K562 (cell line): ENCODE measurements at regions not wholly inside any gene's neighbourhood (a gene's known extent, or its start where the extent isn't known, plus 50 kb on each side); places are given as distances from the start of the nearest gene placed in this dataset.
A peak's percentile ranks its signal among the peaks of the same experiment; 100 is the strongest.

ENCODE experiments used
- ARID3A ChIP-seq: IDR thresholded peaks from 2 replicates; pipeline ENCODE4 v1.6.1; 2012; ENCODE audit warnings: low read depth, low read length, improper control_type of control experiment, borderline replicate concordance
- CEBPB ChIP-seq: fragments of 450-650 bp; IDR thresholded peaks from 2 replicates; pipeline ENCODE4 v1.6.1; 2016; ENCODE audit warnings: missing genetic modification characterization, missing compliant biosample characterization
- CXXC5 ChIP-seq: fragments of 250-450 bp; sonication (Bioruptor Pico); IDR thresholded peaks from 2 replicates; pipeline ENCODE4 v1.8.0; 2022; ENCODE audit warnings: inconsistent platforms, mild to moderate bottlenecking, moderate library complexity
- DDX20 ChIP-seq: fragments of 450-650 bp; IDR thresholded peaks from 2 replicates; pipeline ENCODE4 v1.6.1; 2016; ENCODE audit warnings: missing genetic modification characterization, low read depth, mild to moderate bottlenecking, missing compliant biosample characterization, moderate library complexity
- FUS ChIP-seq: fragments of 200-400 bp; formaldehyde crosslinking; optimal IDR thresholded peaks from 2 replicates; pipeline ENCODE3; 2017; ENCODE audit warnings: low read depth, low read length
- JUNB ChIP-seq: fragments of 450-650 bp; formaldehyde crosslinking; conservative IDR thresholded peaks from 2 replicates; pipeline ENCODE4 v1.4.0; 2020; ENCODE audit warnings: mild to moderate bottlenecking
- KLF10 ChIP-seq: fragments of 250-450 bp; sonication (Bioruptor Pico); IDR thresholded peaks from 2 replicates; pipeline ENCODE4 v1.6.1; 2021; ENCODE audit warnings: matching md5 sums
- MBD1 ChIP-seq: fragments of 250-450 bp; sonication (Bioruptor Pico); IDR thresholded peaks from 2 replicates; pipeline ENCODE4 v1.8.0; 2022; ENCODE audit warnings: inconsistent platforms
- MED1 ChIP-seq: sonication (generic); formaldehyde crosslinking; IDR thresholded peaks from 2 replicates; pipeline ENCODE4 v1.8.1; 2023; ENCODE audit warnings: missing genetic modification reagents, borderline replicate concordance
- NBN ChIP-seq: fragments of 450-650 bp; IDR thresholded peaks from 2 replicates; pipeline ENCODE4 v1.6.1; 2016; ENCODE audit warnings: low read depth, mild to moderate bottlenecking
- NFE2 ChIP-seq: IDR thresholded peaks from 2 replicates; pipeline ENCODE4 v1.6.1; 2014; ENCODE audit warnings: antibody characterized with exemption, low read depth
- NR2F6 ChIP-seq: fragments of 450-650 bp; formaldehyde crosslinking; IDR thresholded peaks from 2 replicates; pipeline ENCODE4 v1.4.0; 2020; ENCODE audit warnings: mild to moderate bottlenecking
- POLR2G ChIP-seq: fragments of 200-400 bp; formaldehyde crosslinking; IDR thresholded peaks from 2 replicates; pipeline ENCODE4 v1.6.1; 2017; ENCODE audit warnings: low read depth, mild to moderate bottlenecking, antibody characterized with exemption, low read length, moderate library complexity
- SMAD4 ChIP-seq: fragments of 250-450 bp; sonication (Bioruptor Pico); conservative IDR thresholded peaks from 2 replicates; pipeline ENCODE4 v1.8.0; 2021; ENCODE audit warnings: inconsistent platforms, mild to moderate bottlenecking, moderate library complexity
- SP1 ChIP-seq: sonication (generic); formaldehyde crosslinking; IDR thresholded peaks from 2 replicates; pipeline ENCODE4 v1.8.1; 2022; ENCODE audit warnings: mild to moderate bottlenecking, missing genetic modification reagents
- TAL1 ChIP-seq: fragments of 450-650 bp; IDR thresholded peaks from 2 replicates; pipeline ENCODE4 v1.6.1; 2016; ENCODE audit warnings: mild to moderate bottlenecking
- TFE3 ChIP-seq: fragments of 450-650 bp; formaldehyde crosslinking; IDR thresholded peaks from 2 replicates; pipeline ENCODE4 v1.4.0; 2020; ENCODE audit warnings: mild to moderate bottlenecking, mixed read lengths
- TRIM24 ChIP-seq, 2 experiments: fragments of 450-650 bp; IDR thresholded peaks; 2 replicates each; pipeline ENCODE4 v1.6.1; 2016
- USF2 ChIP-seq: sonication (generic); formaldehyde crosslinking; IDR thresholded peaks from 2 replicates; pipeline ENCODE4 v1.5.0; 2020; ENCODE audit warnings: missing genetic modification reagents
- XRCC3 ChIP-seq: fragments of 450-650 bp; IDR thresholded peaks from 2 replicates; pipeline ENCODE4 v1.6.1; 2017; ENCODE audit warnings: mild to moderate bottlenecking, moderate library complexity
- ZNF395 ChIP-seq: fragments of 200-800 bp; sonication (Bioruptor generic); IDR thresholded peaks from 2 replicates; pipeline ENCODE4 v1.6.1; 2017; ENCODE audit warnings: missing genetic modification characterization, missing compliant biosample characterization
- ZNF668 ChIP-seq: fragments of 250-450 bp; sonication (Bioruptor Pico); IDR thresholded peaks from 2 replicates; pipeline ENCODE4 v1.8.0; 2022; ENCODE audit warnings: mild to moderate bottlenecking, inconsistent platforms

GRCh38 chr6:109877028-109878004, 100.8 kb upstream of the GPR6 start (continued):
- TF ChIP-seq USF2 (CRISPR knock-in tag) (no peak), ZNF668 (0 out of 2 replicates have a peak, but pooled peaks have one; percentile 65), CXXC5 (peak; percentile 41; the same call in 1 of the 2 replicates), CEBPB (tag) (peak; percentile 49; the same call in 1 of the 2 replicates), POLR2G (no peak), SMAD4 (CRISPR knock-in tag) (peak; percentile 78), NBN (no peak), KLF10 (CRISPR knock-in tag) (no peak), TFE3 (no peak), MED1 (no peak), JUNB (CRISPR knock-in tag) (no peak), NFE2 (no peak), DDX20 (peak; percentile 55; the same call in 1 of the 2 replicates), FUS (no peak), TRIM24 (IDR thresholded peaks at IDR 0.05) (no peak), SP1 (CRISPR knock-in tag) (no peak), TAL1 (no peak), ZNF395 (CRISPR knock-in tag) (peak; percentile 78), ARID3A (no peak), MBD1 (no peak), XRCC3 (no peak), NR2F6 (no peak)
